GM12878 (cell line): ENCODE measurements at regions not wholly inside any gene's neighbourhood (a gene's known extent, or its start where the extent isn't known, plus 50 kb on each side); places are given as distances from the start of the nearest gene placed in this dataset.

Experiments used
- ATAC-seq: fragments of 200-7000 bp; cut with Tn5 transposase; 3 replicates; pipeline ENCODE4 v1.9.1; 2020; ENCODE audit warnings: mild to moderate bottlenecking, moderate library complexity
- BruUV-seq: library from RNA; stranded (reverse); fragments of 400-500 nt; replicated peaks from 2 replicates; lab custom pipeline; 2021; lab: Mats Ljungman, UMichigan
- CTCF ChIA-PET: fragments of 300-600 bp; sonication (Branson Sonifier 250); formaldehyde crosslinking; extraction: SDS; loops from one replicate; lab custom pipeline; 2021; ENCODE audit warnings: inconsistent platforms; lab: Yijun Ruan, JAX
- POLR2A ChIA-PET: fragments of 350-600 bp; formaldehyde crosslinking; extraction: SDS; loops from one replicate; lab custom pipeline; 2021; ENCODE audit warnings: inconsistent platforms; lab: Charles Lee
- RAD21 ChIA-PET: fragments of 300-600 bp; sonication (Branson Sonifier 250); formaldehyde crosslinking; loops from one replicate; lab custom pipeline; 2023; ENCODE audit warnings: antibody characterized with exemption; ENCODE audit not compliant: unreplicated experiment; lab: Charles Lee
- SMC1A ChIA-PET: fragments of 300-600 bp; sonication (Branson Sonifier 250); formaldehyde crosslinking; loops from one replicate; lab custom pipeline; 2023; ENCODE audit not compliant: unreplicated experiment, uncharacterized antibody; lab: Charles Lee
- DNase-seq: peaks from one replicate; pipeline ENCODE4 v3.0.0-alpha.2; 2011; ENCODE audit warnings: low read depth, low spot score
- FAIRE-seq: peaks from 3 replicates; lab custom pipeline; 2011; peaks lifted over from hg19 to GRCh38; lab: Jason Lieb, UNC
- H2AFZ ChIP-seq: 2 replicates; pipeline ENCODE4 v1.6.0; 2011; ENCODE audit warnings: low read depth, low read length, control low read depth; ENCODE audit not compliant: control insufficient read depth
- H3K27ac ChIP-seq: 2 replicates; pipeline ENCODE4 v1.5.1; 2011; ENCODE audit warnings: control low read depth; ENCODE audit not compliant: control insufficient read depth, insufficient read depth
- H3K27me3 ChIP-seq, 2 experiments: replicated peaks in 1 of 2; 2 replicates each; pipeline versions ENCODE4 v1.6.0 to v1.6.1; 2011; ENCODE audit warnings: low read length in 1 of 2; ENCODE audit not compliant: control insufficient read depth in 2 of 2, insufficient read depth in 2 of 2
- H3K36me3 ChIP-seq, 2 experiments: 2 replicates each; pipeline ENCODE4 v1.5.1; 2011; ENCODE audit warnings: low read length in 1 of 2; ENCODE audit not compliant: control insufficient read depth in 2 of 2, insufficient read depth in 2 of 2
- H3K4me1 ChIP-seq: 2 replicates; pipeline ENCODE4 v1.6.1; 2011; ENCODE audit warnings: mild to moderate bottlenecking, low read length, moderate library complexity, mixed read lengths; ENCODE audit not compliant: control insufficient read depth, insufficient read depth
- H3K4me2 ChIP-seq: 2 replicates; pipeline ENCODE4 v1.6.0; 2011; ENCODE audit warnings: control low read depth; ENCODE audit not compliant: control insufficient read depth, insufficient read depth
- H3K4me3 ChIP-seq: fragments of 200-600 bp; sonication (generic); 2 replicates; pipeline ENCODE4 v1.5.1; 2016
- H3K79me2 ChIP-seq: 2 replicates; pipeline ENCODE4 v1.6.0; 2011; ENCODE audit warnings: low read length; ENCODE audit not compliant: control insufficient read depth, insufficient read depth
- H3K9ac ChIP-seq: 2 replicates; pipeline ENCODE4 v1.8.0; 2011; ENCODE audit warnings: low read length, control low read depth, mixed read lengths; ENCODE audit not compliant: control insufficient read depth, insufficient read depth
- H3K9me3 ChIP-seq: replicated peaks from 3 replicates; pipeline ENCODE4 v1.5.1; 2011; ENCODE audit warnings: mild to moderate bottlenecking, low read length; ENCODE audit not compliant: control insufficient read depth, insufficient read depth
- H4K20me1 ChIP-seq: 2 replicates; pipeline ENCODE4 v1.6.0; 2011; ENCODE audit not compliant: control insufficient read depth, insufficient read depth
- BHLHE40 ChIP-seq, 2 experiments: fragments of 450-650 bp in 1 of 2; IDR thresholded peaks; 2 replicates each; pipeline ENCODE4 v1.6.1; 2011 to 2017; ENCODE audit warnings: low read depth in 2 of 2, borderline replicate concordance in 1 of 2, improper control_type of control experiment in 1 of 2, low read length in 1 of 2, mild to moderate bottlenecking in 1 of 2
- CHD2 ChIP-seq: IDR thresholded peaks from 2 replicates; pipeline ENCODE4 v1.6.1; 2011; ENCODE audit warnings: low read depth, low read length, improper control_type of control experiment, borderline replicate concordance
- EED ChIP-seq: sonication (generic); IDR thresholded peaks from 2 replicates; pipeline ENCODE4 v1.6.1; 2016; ENCODE audit warnings: antibody characterized with exemption, low read depth
- PAX8 ChIP-seq: fragments of 450-650 bp; IDR thresholded peaks from 2 replicates; pipeline ENCODE4 v1.6.1; 2017; ENCODE audit warnings: mild to moderate bottlenecking, moderate library complexity
- RBBP5 ChIP-seq: fragments of 200-600 bp; sonication (generic); conservative IDR thresholded peaks from 2 replicates; pipeline ENCODE4 v1.6.1; 2016
- REST ChIP-seq: IDR thresholded peaks from 2 replicates; pipeline ENCODE4 v1.6.1; 2012; ENCODE audit warnings: mild to moderate bottlenecking, low read depth, low read length
- SKIL ChIP-seq: fragments of 450-650 bp; IDR thresholded peaks from 2 replicates; pipeline ENCODE4 v1.6.1; 2017; ENCODE audit warnings: mild to moderate bottlenecking, low read depth, inconsistent platforms; ENCODE audit not compliant: poor library complexity, severe bottlenecking
- SMARCA5 ChIP-seq: fragments of 450-650 bp; IDR thresholded peaks from 2 replicates; pipeline ENCODE4 v1.6.1; 2017; ENCODE audit warnings: mild to moderate bottlenecking
- SRF ChIP-seq, 2 experiments: IDR thresholded peaks; 2 replicates each; pipeline ENCODE4 v1.6.1; 2011; ENCODE audit warnings: low read depth in 2 of 2, low read length in 2 of 2, mild to moderate bottlenecking in 1 of 2, moderate library complexity in 1 of 2
- ZBED1 ChIP-seq: IDR thresholded peaks from 2 replicates; pipeline ENCODE4 v1.6.1; 2016; ENCODE audit warnings: borderline replicate concordance
- ZNF384 ChIP-seq: IDR thresholded peaks from 2 replicates; pipeline ENCODE4 v1.6.1; 2012; ENCODE audit warnings: low read depth, mild to moderate bottlenecking, low read length, improper control_type of control experiment, borderline replicate concordance
- WGBS: methylation state at CpG from one replicate; pipeline ENCODE4 v1.1.6; 2016; ENCODE audit warnings: low lambda C conversion rate; ENCODE audit not compliant: insufficient replicate concordance, insufficient coverage; ENCODE audit errors: missing lambda C conversion rate; 5-methylcytosine and 5-hydroxymethylcytosine counted together
- in situ Hi-C: fragments of 300-500 bp; cut with MboI; formaldehyde crosslinking; loops from 9 replicates; pipeline ENCODE4 v1.14.3; 2018; ENCODE audit warnings: mixed read lengths
- intact Hi-C: fragments of 100-400 bp; cut with micrococcal nuclease; formaldehyde crosslinking; loops from one replicate; pipeline ENCODE4 v1.14.2; 2022; ENCODE audit not compliant: unreplicated experiment
- TF ChIP-seq, protein P1 (sequence below): fragments of 150-350 bp; IDR thresholded peaks from 2 replicates; pipeline ENCODE4 v1.6.1; 2016; ENCODE audit warnings: low read depth, low read length

- TF ChIP-seq, protein P1, sequence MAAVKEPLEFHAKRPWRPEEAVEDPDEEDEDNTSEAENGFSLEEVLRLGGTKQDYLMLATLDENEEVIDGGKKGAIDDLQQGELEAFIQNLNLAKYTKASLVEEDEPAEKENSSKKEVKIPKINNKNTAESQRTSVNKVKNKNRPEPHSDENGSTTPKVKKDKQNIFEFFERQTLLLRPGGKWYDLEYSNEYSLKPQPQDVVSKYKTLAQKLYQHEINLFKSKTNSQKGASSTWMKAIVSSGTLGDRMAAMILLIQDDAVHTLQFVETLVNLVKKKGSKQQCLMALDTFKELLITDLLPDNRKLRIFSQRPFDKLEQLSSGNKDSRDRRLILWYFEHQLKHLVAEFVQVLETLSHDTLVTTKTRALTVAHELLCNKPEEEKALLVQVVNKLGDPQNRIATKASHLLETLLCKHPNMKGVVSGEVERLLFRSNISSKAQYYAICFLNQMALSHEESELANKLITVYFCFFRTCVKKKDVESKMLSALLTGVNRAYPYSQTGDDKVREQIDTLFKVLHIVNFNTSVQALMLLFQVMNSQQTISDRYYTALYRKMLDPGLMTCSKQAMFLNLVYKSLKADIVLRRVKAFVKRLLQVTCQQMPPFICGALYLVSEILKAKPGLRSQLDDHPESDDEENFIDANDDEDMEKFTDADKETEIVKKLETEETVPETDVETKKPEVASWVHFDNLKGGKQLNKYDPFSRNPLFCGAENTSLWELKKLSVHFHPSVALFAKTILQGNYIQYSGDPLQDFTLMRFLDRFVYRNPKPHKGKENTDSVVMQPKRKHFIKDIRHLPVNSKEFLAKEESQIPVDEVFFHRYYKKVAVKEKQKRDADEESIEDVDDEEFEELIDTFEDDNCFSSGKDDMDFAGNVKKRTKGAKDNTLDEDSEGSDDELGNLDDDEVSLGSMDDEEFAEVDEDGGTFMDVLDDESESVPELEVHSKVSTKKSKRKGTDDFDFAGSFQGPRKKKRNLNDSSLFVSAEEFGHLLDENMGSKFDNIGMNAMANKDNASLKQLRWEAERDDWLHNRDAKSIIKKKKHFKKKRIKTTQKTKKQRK = no peak
- TF ChIP-seq SKIL = no peak
- TF ChIP-seq, all 136 proteins: peak for 0
These were observed 62.1 kb upstream of the KYNU start (continued) for GRCh38 chr2:142815375-142815774.

DNA sequence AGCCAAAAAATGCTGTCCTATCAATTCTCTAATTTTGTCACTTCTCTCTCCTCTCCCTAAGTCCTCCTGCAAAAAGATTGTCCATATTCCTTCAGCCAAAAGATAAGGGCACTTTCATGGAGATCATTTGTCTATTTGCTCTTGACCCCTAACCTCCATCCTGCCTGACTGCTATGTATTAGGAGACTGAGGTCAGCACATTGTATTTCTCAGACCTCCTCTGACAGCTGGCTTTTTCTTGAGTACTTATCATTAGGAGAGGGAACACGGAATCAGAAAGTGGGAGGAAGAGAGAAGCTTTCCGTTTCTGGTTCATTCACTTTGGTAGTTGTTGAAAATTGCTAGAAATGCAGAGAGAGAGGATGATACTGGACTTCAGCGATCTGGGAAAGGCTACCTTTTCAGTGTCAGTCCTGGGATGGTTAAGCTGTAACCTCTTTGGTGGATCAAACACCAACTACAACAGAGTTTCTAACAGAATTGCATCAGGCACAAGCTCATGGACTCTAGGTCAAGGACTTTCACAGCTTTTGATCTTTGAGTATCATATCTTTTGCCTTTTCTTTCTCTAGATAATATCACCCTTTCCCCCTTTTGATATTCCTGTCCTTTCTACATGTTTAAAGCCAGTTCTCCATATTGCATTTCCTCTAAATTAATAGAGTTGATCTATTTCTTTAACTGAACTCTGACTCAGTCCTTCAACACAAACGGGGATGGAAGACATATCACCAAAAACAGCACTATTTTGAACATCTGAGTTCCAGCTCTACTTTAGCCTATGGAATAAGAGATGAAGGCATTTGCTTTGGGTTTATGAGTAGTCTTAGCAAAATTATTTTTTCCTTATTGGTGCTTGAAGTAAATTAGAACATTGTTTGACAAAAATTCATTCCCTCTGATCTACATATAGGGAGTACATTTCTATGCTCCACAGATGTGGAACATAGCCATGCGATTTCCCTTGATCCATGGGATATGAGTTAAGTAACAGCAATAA, 63.3 kb upstream of the KYNU start:
- no peak for ATAC-seq
- SMC1A ChIA-PET = interaction anchor here (1.0 to 1.4 kb wide), 6 partner anchors 12 to 166 kb away, joined by 3 to 4 read pairs (median 3); no protein-coding TSS in a partner anchor
- Histone ChIP-seq H3K27me3 (no peaks in the 10 kb centered on the region; a peak in 1 of 4 replicates), H2AFZ (no peak overlapping the region), H3K4me2 (no peak overlapping the region), H3K4me1 (no peaks in the 10 kb centered on the region), H3K27ac (no peak overlapping the region), H3K4me3 (no peak overlapping the region), H4K20me1 (no peaks in the 10 kb centered on the region), H3K36me3 (no peaks in the 10 kb centered on the region), H3K9me3 (no peaks in the 10 kb centered on the region), H3K79me2 (no peaks in the 10 kb centered on the region), H3K9ac (no peak overlapping the region)
- in situ Hi-C loops = no loop called here
- CTCF ChIA-PET = no interaction called here
- no peak for FAIRE-seq
- DNase-seq = no peak
- intact Hi-C loops = no loop called here
- no TSS peak for BruUV-seq
- 76% methylated on average over 5 of the region's 5 CpGs for WGBS
- RAD21 ChIA-PET = no interaction called here
- POLR2A ChIA-PET = no interaction called here
- no peak for TF ChIP-seq CHD2
- no peak for TF ChIP-seq EED
- TF ChIP-seq BHLHE40 (IDR thresholded peaks at IDR 0.05; ENCODE audit: borderline replicate concordance in 1 of 2, low read depth in 2 of 2, low read length in 1 of 2) = no peak
- no peak for TF ChIP-seq PAX8
- TF ChIP-seq RBBP5 = no peak
- no peak for TF ChIP-seq REST
- no peak for TF ChIP-seq SMARCA5
- no peak for TF ChIP-seq ZNF384
- TF ChIP-seq ZBED1 = no peak
- no peak for TF ChIP-seq SRF (IDR thresholded peaks at IDR 0.05; ENCODE audit: low read depth in 2 of 2, low read length in 2 of 2)
